ENCODE measurements at regions not wholly inside any gene's neighbourhood (a gene's known extent, or its start where the extent isn't known, plus 50 kb on each side); places are given as distances from the start of the nearest gene placed in this dataset.

- no peak for DNase-seq (ENCODE audit: low read depth)
Measured at GRCh38 chr12:28879379-28879778, 269.7 kb upstream of the FAR2 start.

GRCh38 chr12:28882444-28882843 lies 266.6 kb upstream of the FAR2 start:
- DNase-seq (ENCODE audit: low read depth), result no peak

- DNase-seq (ENCODE audit: low read depth), result no peak
Measured at GRCh38 chr12:28883406-28883997, 265.6 kb upstream of the FAR2 start.

- no peak for DNase-seq (ENCODE audit: low read depth)
Measured at GRCh38 chr12:28884904-28885679, 264.0 kb upstream of the FAR2 start.

GRCh38 chr12:28885928-28886327 lies 263.1 kb upstream of the FAR2 start:
- DNase-seq (ENCODE audit: low read depth), result no peak

- DNase-seq (ENCODE audit: low read depth), result no peak
Measured at GRCh38 chr12:28887461-28887990, 261.6 kb upstream of the FAR2 start.

- DNase-seq (ENCODE audit: low read depth), result no peak
Measured at GRCh38 chr12:28890664-28891063, 258.4 kb upstream of the FAR2 start.

GRCh38 chr12:28891126-28891525 lies 258.0 kb upstream of the FAR2 start:
- no peak for DNase-seq (ENCODE audit: low read depth)

- DNase-seq (ENCODE audit: low read depth), result no peak
Measured at GRCh38 chr12:28893365-28893764, 255.7 kb upstream of the FAR2 start.

- no peak for DNase-seq (ENCODE audit: low read depth)
Measured at GRCh38 chr12:28893856-28894255, 255.2 kb upstream of the FAR2 start.

- no peak for DNase-seq (ENCODE audit: low read depth)
Measured at GRCh38 chr12:28896421-28896820, 252.7 kb upstream of the FAR2 start.

- DNase-seq (ENCODE audit: low read depth), result no peak
Measured at GRCh38 chr12:28898038-28898437, 251.0 kb upstream of the FAR2 start.

- DNase-seq (ENCODE audit: low read depth), result no peak
Measured at GRCh38 chr12:28899951-28900350, 249.1 kb upstream of the FAR2 start.

GRCh38 chr12:28905220-28905955 lies 243.7 kb upstream of the FAR2 start:
- no peak for DNase-seq (ENCODE audit: low read depth)

- DNase-seq (ENCODE audit: low read depth), result no peak
Measured at GRCh38 chr12:28908646-28909045, 240.4 kb upstream of the FAR2 start.

- no peak for DNase-seq (ENCODE audit: low read depth)
Measured at GRCh38 chr12:28909291-28909690, 239.8 kb upstream of the FAR2 start.

GRCh38 chr12:28925719-28926376 lies 223.2 kb upstream of the FAR2 start:
- DNase-seq (ENCODE audit: low read depth), result no peak

- no peak for DNase-seq (ENCODE audit: low read depth)
Measured at GRCh38 chr12:28930704-28931103, 218.4 kb upstream of the FAR2 start.

- DNase-seq (ENCODE audit: low read depth), result no peak
Measured at GRCh38 chr12:28933176-28933575, 215.9 kb upstream of the FAR2 start.

GRCh38 chr12:28933864-28934527 lies 215.1 kb upstream of the FAR2 start:
- DNase-seq (ENCODE audit: low read depth), result no peak

GRCh38 chr12:28936221-28936620 lies 212.9 kb upstream of the FAR2 start:
- DNase-seq (ENCODE audit: low read depth), result no peak

- no peak for DNase-seq (ENCODE audit: low read depth)
Measured at GRCh38 chr12:28936711-28937110, 212.4 kb upstream of the FAR2 start.
